ENCODE measurements at regions not wholly inside any gene's neighbourhood (a gene's known extent, or its start where the extent isn't known, plus 50 kb on each side); places are given as distances from the start of the nearest gene placed in this dataset.

DNA sequence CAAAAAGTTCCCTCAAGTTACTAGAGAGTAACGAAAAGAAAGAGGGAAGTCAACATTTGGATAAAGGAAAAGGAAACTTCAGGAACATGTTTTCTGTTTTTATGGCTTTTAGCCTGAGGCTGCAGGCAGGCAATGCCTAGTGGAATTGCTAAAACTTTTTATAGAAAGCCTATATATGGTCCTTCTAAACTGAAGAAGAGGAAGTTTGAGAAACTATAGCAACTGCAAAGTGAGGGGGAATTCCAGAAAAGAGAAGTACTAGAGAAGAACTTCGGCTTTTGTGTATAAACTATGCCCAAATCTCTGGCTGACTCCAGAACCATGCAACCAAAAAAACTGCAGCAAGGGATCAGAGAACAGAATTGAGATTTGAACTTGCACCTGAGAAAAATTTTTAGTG lies 74.3 kb upstream of the ARHGAP42 start:
- TF ChIP-seq, protein P1, sequence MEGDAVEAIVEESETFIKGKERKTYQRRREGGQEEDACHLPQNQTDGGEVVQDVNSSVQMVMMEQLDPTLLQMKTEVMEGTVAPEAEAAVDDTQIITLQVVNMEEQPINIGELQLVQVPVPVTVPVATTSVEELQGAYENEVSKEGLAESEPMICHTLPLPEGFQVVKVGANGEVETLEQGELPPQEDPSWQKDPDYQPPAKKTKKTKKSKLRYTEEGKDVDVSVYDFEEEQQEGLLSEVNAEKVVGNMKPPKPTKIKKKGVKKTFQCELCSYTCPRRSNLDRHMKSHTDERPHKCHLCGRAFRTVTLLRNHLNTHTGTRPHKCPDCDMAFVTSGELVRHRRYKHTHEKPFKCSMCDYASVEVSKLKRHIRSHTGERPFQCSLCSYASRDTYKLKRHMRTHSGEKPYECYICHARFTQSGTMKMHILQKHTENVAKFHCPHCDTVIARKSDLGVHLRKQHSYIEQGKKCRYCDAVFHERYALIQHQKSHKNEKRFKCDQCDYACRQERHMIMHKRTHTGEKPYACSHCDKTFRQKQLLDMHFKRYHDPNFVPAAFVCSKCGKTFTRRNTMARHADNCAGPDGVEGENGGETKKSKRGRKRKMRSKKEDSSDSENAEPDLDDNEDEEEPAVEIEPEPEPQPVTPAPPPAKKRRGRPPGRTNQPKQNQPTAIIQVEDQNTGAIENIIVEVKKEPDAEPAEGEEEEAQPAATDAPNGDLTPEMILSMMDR (conservative IDR thresholded peaks at IDR 0.05 in 1 of 2, IDR thresholded peaks at IDR 0.05 in 1 of 2; ENCODE audit: low read depth in 1 of 2, low read length in 2 of 2) = no peak
- no peak for TF ChIP-seq EZH2 (IDR thresholded peaks at IDR 0.05; ENCODE audit: low read length, missing control alignments)
